ENCODE measurements at regions not wholly inside any gene's neighbourhood (a gene's known extent, or its start where the extent isn't known, plus 50 kb on each side); places are given as distances from the start of the nearest gene placed in this dataset.

- no peak overlapping the region for H2AFZ ChIP-seq (ENCODE audit: low read length, unreplicated experiment)
- no peak overlapping the region for H3K4me3 ChIP-seq (ENCODE audit: low read depth, low read length)
- no peaks in the 10 kb centered on the region for H3K27me3 ChIP-seq (ENCODE audit: insufficient read depth, low read length)
- H3K4me1 ChIP-seq (ENCODE audit: control insufficient read depth, insufficient read depth, low read length, unreplicated experiment) = no peaks in the 10 kb centered on the region
- H3K36me3 ChIP-seq (ENCODE audit: insufficient read depth, low read length) = no peaks in the 10 kb centered on the region
- H3K79me2 ChIP-seq (ENCODE audit: control insufficient read depth, insufficient read depth, low read length, unreplicated experiment) = no peaks in the 10 kb centered on the region
- no peak overlapping the region for H3K27ac ChIP-seq (ENCODE audit: low read depth, low read length)
These were observed 276.1 kb downstream of the ALG10 start for GRCh38 chr12:34298176-34298970.

- H3K79me2 ChIP-seq (ENCODE audit: control insufficient read depth, insufficient read depth, low read length, unreplicated experiment) = no peaks in the 10 kb centered on the region
- H3K36me3 ChIP-seq (ENCODE audit: insufficient read depth, low read length) = no peaks in the 10 kb centered on the region
- H3K4me3 ChIP-seq (ENCODE audit: low read depth, low read length) = no peak overlapping the region
- H3K27ac ChIP-seq (ENCODE audit: low read depth, low read length) = no peak overlapping the region
- no peaks in the 10 kb centered on the region for H3K4me1 ChIP-seq (ENCODE audit: control insufficient read depth, insufficient read depth, low read length, unreplicated experiment)
- H3K27me3 ChIP-seq (ENCODE audit: insufficient read depth, low read length) = no peaks in the 10 kb centered on the region
- no peak overlapping the region for H2AFZ ChIP-seq (ENCODE audit: low read length, unreplicated experiment)
These were observed 276.9 kb downstream of the ALG10 start for GRCh38 chr12:34298971-34299801.

- Histone ChIP-seq H3K4me1 (ENCODE audit: control insufficient read depth, insufficient read depth, low read length, unreplicated experiment) (no peaks in the 10 kb centered on the region), H3K36me3 (ENCODE audit: insufficient read depth, low read length) (no peaks in the 10 kb centered on the region), H3K27me3 (ENCODE audit: insufficient read depth, low read length) (no peaks in the 10 kb centered on the region), H3K27ac (ENCODE audit: low read depth, low read length) (no peak overlapping the region), H2AFZ (ENCODE audit: low read length, unreplicated experiment) (no peak overlapping the region), H3K79me2 (ENCODE audit: control insufficient read depth, insufficient read depth, low read length, unreplicated experiment) (no peaks in the 10 kb centered on the region), H3K4me3 (ENCODE audit: low read depth, low read length) (no peak overlapping the region)
These were observed 277.5 kb downstream of the ALG10 start for GRCh38 chr12:34299802-34300193.

GRCh38 chr12:34300376-34301250 is 278.3 kb downstream of the ALG10 start:
- no peak overlapping the region for H2AFZ ChIP-seq (ENCODE audit: low read length, unreplicated experiment)
- H3K27me3 ChIP-seq (ENCODE audit: insufficient read depth, low read length) = no peaks in the 10 kb centered on the region
- no peak overlapping the region for H3K4me3 ChIP-seq (ENCODE audit: low read depth, low read length)
- no peaks in the 10 kb centered on the region for H3K79me2 ChIP-seq (ENCODE audit: control insufficient read depth, insufficient read depth, low read length, unreplicated experiment)
- H3K4me1 ChIP-seq (ENCODE audit: control insufficient read depth, insufficient read depth, low read length, unreplicated experiment) = no peaks in the 10 kb centered on the region
- no peak overlapping the region for H3K27ac ChIP-seq (ENCODE audit: low read depth, low read length)
- no peaks in the 10 kb centered on the region for H3K36me3 ChIP-seq (ENCODE audit: insufficient read depth, low read length)

GRCh38 chr12:34301251-34302130 is 279.2 kb downstream of the ALG10 start:
- H3K27ac ChIP-seq (ENCODE audit: low read depth, low read length) = no peak overlapping the region
- no peak overlapping the region for H3K4me3 ChIP-seq (ENCODE audit: low read depth, low read length)
- no peaks in the 10 kb centered on the region for H3K36me3 ChIP-seq (ENCODE audit: insufficient read depth, low read length)
- no peaks in the 10 kb centered on the region for H3K4me1 ChIP-seq (ENCODE audit: control insufficient read depth, insufficient read depth, low read length, unreplicated experiment)
- H2AFZ ChIP-seq (ENCODE audit: low read length, unreplicated experiment) = no peak overlapping the region
- H3K79me2 ChIP-seq (ENCODE audit: control insufficient read depth, insufficient read depth, low read length, unreplicated experiment) = no peaks in the 10 kb centered on the region
- H3K27me3 ChIP-seq (ENCODE audit: insufficient read depth, low read length) = no peaks in the 10 kb centered on the region

- Histone ChIP-seq H3K79me2 (ENCODE audit: control insufficient read depth, insufficient read depth, low read length, unreplicated experiment) (no peaks in the 10 kb centered on the region), H2AFZ (ENCODE audit: low read length, unreplicated experiment) (no peak overlapping the region), H3K36me3 (ENCODE audit: insufficient read depth, low read length) (no peaks in the 10 kb centered on the region), H3K4me3 (ENCODE audit: low read depth, low read length) (no peak overlapping the region), H3K4me1 (ENCODE audit: control insufficient read depth, insufficient read depth, low read length, unreplicated experiment) (no peaks in the 10 kb centered on the region), H3K27me3 (ENCODE audit: insufficient read depth, low read length) (no peaks in the 10 kb centered on the region), H3K27ac (ENCODE audit: low read depth, low read length) (no peak overlapping the region)
These were observed 280.0 kb downstream of the ALG10 start for GRCh38 chr12:34302131-34302885.

- H2AFZ ChIP-seq (ENCODE audit: low read length, unreplicated experiment) = no peak overlapping the region
- H3K79me2 ChIP-seq (ENCODE audit: control insufficient read depth, insufficient read depth, low read length, unreplicated experiment) = no peaks in the 10 kb centered on the region
- H3K27me3 ChIP-seq (ENCODE audit: insufficient read depth, low read length) = no peaks in the 10 kb centered on the region
- no peak overlapping the region for H3K27ac ChIP-seq (ENCODE audit: low read depth, low read length)
- no peaks in the 10 kb centered on the region for H3K4me1 ChIP-seq (ENCODE audit: control insufficient read depth, insufficient read depth, low read length, unreplicated experiment)
- H3K4me3 ChIP-seq (ENCODE audit: low read depth, low read length) = no peak overlapping the region
- no peaks in the 10 kb centered on the region for H3K36me3 ChIP-seq (ENCODE audit: insufficient read depth, low read length)
These were observed 281.0 kb downstream of the ALG10 start for GRCh38 chr12:34303091-34303870.

GRCh38 chr12:34304001-34304400 is 281.7 kb downstream of the ALG10 start:
- Histone ChIP-seq H3K79me2 (ENCODE audit: control insufficient read depth, insufficient read depth, low read length, unreplicated experiment) (no peaks in the 10 kb centered on the region), H3K27ac (ENCODE audit: low read depth, low read length) (no peak overlapping the region), H3K36me3 (ENCODE audit: insufficient read depth, low read length) (no peaks in the 10 kb centered on the region), H3K27me3 (ENCODE audit: insufficient read depth, low read length) (no peaks in the 10 kb centered on the region), H3K4me1 (ENCODE audit: control insufficient read depth, insufficient read depth, low read length, unreplicated experiment) (no peaks in the 10 kb centered on the region), H2AFZ (ENCODE audit: low read length, unreplicated experiment) (no peak overlapping the region), H3K4me3 (ENCODE audit: low read depth, low read length) (no peak overlapping the region)

GRCh38 chr12:34304546-34304945 is 282.2 kb downstream of the ALG10 start:
- no peak overlapping the region for H3K4me3 ChIP-seq (ENCODE audit: low read depth, low read length)
- H3K27ac ChIP-seq (ENCODE audit: low read depth, low read length) = no peak overlapping the region
- no peaks in the 10 kb centered on the region for H3K4me1 ChIP-seq (ENCODE audit: control insufficient read depth, insufficient read depth, low read length, unreplicated experiment)
- H3K27me3 ChIP-seq (ENCODE audit: insufficient read depth, low read length) = no peaks in the 10 kb centered on the region
- H2AFZ ChIP-seq (ENCODE audit: low read length, unreplicated experiment) = no peak overlapping the region
- no peaks in the 10 kb centered on the region for H3K79me2 ChIP-seq (ENCODE audit: control insufficient read depth, insufficient read depth, low read length, unreplicated experiment)
- H3K36me3 ChIP-seq (ENCODE audit: insufficient read depth, low read length) = no peaks in the 10 kb centered on the region

All from ACC112 (cell line).